NB4 (cell line): ENCODE measurements at regions not wholly inside any gene's neighbourhood (a gene's known extent, or its start where the extent isn't known, plus 50 kb on each side); places are given as distances from the start of the nearest gene placed in this dataset.

Experiments
- DNase-seq: peaks from one replicate; pipeline ENCODE4 v3.0.0; 2010; ENCODE audit warnings: low read depth
- H3K4me3 ChIP-seq: one replicate; pipeline ENCODE4 v1.5.1; 2011; ENCODE audit warnings: mild to moderate bottlenecking, low read depth, low read length, moderate library complexity
- MYC ChIP-seq: IDR thresholded peaks from 2 replicates; pipeline ENCODE4 v1.6.1; 2011; ENCODE audit warnings: low read depth, low read length
- POLR2A ChIP-seq: IDR thresholded peaks from 2 replicates; pipeline ENCODE4 v1.6.1; 2011; ENCODE audit warnings: mild to moderate bottlenecking; ENCODE audit not compliant: insufficient read length; ENCODE audit errors: extremely low read depth
- TF ChIP-seq, protein P1 (sequence below): IDR thresholded peaks from one replicate; pipeline ENCODE4 v1.5.1; 2012; ENCODE audit warnings: low read depth, low read length
- TF ChIP-seq, protein P2 (sequence below): IDR thresholded peaks from 2 replicates; pipeline ENCODE4 v1.6.1; 2011; ENCODE audit warnings: low read depth, low read length

DNA sequence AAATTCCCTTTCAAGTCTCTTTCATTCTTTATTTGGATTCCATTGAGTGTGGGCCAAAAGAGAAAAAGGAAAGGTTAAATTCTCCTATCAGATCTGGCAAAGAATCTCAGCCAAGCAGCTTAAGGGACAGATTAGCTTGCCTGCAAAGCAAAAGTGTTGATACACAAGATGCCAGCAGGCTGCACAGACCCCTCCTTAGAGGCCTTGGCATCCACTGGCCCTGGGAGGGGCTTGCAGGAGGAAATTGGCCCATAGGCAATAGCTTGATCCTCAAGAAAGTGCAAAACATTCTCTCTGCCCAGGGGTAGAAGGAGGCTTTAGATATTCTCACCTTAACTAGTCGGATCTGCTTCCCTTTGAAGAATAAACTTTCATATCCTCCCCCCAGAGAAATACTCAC, 300.4 kb upstream of the CPEB2 start:
- DNase-seq = no peak
- H3K4me3 ChIP-seq = no peak overlapping the region
- TF ChIP-seq, protein P1, sequence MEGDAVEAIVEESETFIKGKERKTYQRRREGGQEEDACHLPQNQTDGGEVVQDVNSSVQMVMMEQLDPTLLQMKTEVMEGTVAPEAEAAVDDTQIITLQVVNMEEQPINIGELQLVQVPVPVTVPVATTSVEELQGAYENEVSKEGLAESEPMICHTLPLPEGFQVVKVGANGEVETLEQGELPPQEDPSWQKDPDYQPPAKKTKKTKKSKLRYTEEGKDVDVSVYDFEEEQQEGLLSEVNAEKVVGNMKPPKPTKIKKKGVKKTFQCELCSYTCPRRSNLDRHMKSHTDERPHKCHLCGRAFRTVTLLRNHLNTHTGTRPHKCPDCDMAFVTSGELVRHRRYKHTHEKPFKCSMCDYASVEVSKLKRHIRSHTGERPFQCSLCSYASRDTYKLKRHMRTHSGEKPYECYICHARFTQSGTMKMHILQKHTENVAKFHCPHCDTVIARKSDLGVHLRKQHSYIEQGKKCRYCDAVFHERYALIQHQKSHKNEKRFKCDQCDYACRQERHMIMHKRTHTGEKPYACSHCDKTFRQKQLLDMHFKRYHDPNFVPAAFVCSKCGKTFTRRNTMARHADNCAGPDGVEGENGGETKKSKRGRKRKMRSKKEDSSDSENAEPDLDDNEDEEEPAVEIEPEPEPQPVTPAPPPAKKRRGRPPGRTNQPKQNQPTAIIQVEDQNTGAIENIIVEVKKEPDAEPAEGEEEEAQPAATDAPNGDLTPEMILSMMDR = no peak
- TF ChIP-seq POLR2A = no peak
- TF ChIP-seq MYC = no peak
- TF ChIP-seq, protein P2, sequence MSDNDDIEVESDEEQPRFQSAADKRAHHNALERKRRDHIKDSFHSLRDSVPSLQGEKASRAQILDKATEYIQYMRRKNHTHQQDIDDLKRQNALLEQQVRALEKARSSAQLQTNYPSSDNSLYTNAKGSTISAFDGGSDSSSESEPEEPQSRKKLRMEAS = no peak

DNA sequence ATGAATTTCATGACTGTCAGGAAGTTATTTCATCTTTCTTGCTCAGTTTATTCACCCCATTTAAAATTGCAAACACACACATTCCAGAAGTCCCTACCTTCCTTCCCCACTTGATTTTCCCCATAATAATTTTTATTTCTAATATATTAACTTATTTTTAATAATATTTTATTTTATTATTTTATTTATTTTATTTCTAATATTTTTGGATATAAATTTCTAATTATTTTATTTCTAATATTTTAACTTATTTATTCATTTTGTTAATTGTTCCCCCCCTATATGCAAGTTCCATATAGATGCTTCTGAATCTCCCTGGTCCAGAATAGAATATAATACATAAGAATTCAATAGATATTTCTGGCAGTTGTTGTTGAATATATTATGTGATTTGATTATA, 293.7 kb upstream of the CPEB2 start:
- no peak for DNase-seq
- TF ChIP-seq MYC (no peak), POLR2A (no peak)
- TF ChIP-seq, protein P1 = no peak
- TF ChIP-seq, protein P2 = no peak
- no peak overlapping the region for H3K4me3 ChIP-seq

DNA sequence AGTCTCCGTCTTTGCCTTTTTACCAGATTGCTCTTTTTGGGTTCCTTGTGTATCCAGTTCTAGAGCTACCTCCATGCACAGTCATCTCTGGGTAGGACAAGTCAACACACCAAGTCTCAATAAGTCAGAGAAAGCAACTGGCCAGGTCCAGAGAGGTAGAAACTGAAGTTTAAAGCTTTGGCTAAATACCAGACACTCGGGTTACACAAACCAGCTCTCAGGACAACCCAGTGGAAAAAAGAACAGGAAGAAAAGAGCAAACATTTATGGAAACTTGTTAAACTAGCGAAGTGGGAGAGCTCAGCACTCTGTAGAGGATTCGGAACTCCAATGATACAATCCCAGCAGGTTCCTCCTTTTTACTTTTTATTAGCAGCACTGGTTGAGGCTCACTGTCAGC, 291.0 kb upstream of the CPEB2 start:
- no peak for TF ChIP-seq MYC
- TF ChIP-seq POLR2A = no peak
- TF ChIP-seq, protein P1 = no peak
- TF ChIP-seq, protein P2 = no peak
- no peak overlapping the region for H3K4me3 ChIP-seq
- no peak for DNase-seq

DNA sequence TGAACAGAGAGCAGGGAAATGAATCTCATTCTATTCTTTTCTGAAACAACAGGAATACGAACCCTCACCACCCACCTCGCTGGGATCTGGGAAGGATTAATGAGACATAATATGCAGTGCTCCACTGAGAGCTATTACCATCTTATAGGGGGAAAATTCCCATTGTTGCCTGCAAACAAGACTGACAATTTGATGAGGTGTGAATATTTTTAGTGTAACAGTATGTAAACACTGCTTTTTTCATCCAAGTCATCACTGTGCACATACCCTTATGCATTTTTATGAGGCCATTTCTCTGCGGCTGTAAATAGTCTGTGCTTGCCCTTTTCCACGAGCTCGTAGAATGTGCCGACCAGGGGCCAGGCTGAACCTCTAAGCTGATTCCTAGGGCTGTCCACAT, 285.6 kb upstream of the CPEB2 start:
- no peak for DNase-seq
- no peak for TF ChIP-seq POLR2A
- TF ChIP-seq, protein P2 = no peak
- TF ChIP-seq, protein P1 = no peak
- no peak for TF ChIP-seq MYC
- no peak overlapping the region for H3K4me3 ChIP-seq

DNA sequence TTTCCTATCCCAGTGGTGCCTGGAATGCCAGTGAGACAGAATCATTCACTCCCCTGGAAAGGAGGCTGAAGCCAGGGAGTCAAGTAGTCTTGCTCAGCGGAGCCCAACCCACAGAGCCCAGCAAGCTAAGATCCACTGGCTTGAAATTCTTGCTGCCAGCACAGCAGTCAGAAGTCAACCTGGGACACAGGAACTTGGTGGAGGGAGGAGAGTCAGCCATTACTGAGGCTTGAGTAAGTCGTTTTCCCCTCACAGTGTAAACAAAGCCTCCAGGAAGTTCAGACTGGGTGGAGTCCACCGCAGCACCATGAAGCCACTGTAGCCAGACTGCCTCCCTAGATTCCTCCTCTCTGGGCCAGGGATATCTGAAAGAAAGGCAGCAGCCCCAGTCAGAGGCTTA, 283.2 kb upstream of the CPEB2 start:
- TF ChIP-seq MYC (no peak), POLR2A (no peak)
- TF ChIP-seq, protein P2 = no peak
- TF ChIP-seq, protein P1 = no peak
- DNase-seq = no peak
- no peak overlapping the region for H3K4me3 ChIP-seq

DNA sequence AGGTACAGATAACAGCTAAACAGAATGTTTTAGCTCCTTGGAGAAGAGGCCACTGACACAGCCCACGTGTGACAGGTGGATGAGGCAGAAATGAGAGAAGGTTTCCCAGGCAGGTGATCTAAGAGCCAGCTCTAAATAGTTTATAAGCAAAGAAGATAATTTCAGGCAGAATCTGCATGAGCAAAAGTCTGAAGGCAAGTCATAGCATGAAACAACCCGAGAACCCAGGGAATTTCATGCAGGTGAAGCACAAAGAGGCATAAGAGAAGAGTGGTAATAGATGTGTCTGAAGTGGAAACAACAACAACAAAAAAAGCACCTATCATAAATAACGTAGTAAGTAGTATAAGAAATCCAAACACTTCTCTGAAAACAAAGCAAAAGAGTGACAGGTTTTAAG, 275.8 kb upstream of the CPEB2 start:
- TF ChIP-seq, protein P1 = no peak
- DNase-seq = no peak
- no peak overlapping the region for H3K4me3 ChIP-seq
